ENCODE measurements at regions not wholly inside any gene's neighbourhood (a gene's known extent, or its start where the extent isn't known, plus 50 kb on each side); places are given as distances from the start of the nearest gene placed in this dataset.

- TF ChIP-seq CTCF (IDR thresholded peaks at IDR 0.05) (no peak), POLR2A (IDR thresholded peaks at IDR 0.05) (no peak)
Observed at GRCh38 chr18:78171954-78172353, 807.7 kb upstream of the SALL3 start.
